ENCODE measurements at regions not wholly inside any gene's neighbourhood (a gene's known extent, or its start where the extent isn't known, plus 50 kb on each side); places are given as distances from the start of the nearest gene placed in this dataset.
A peak's percentile ranks its signal among the peaks of the same experiment; 100 is the strongest.
"Not testable (repeated sequence)": the region's sequence is repeated elsewhere in the genome, so short reads cannot be mapped to it uniquely, and the experiment has no call there.

DNA sequence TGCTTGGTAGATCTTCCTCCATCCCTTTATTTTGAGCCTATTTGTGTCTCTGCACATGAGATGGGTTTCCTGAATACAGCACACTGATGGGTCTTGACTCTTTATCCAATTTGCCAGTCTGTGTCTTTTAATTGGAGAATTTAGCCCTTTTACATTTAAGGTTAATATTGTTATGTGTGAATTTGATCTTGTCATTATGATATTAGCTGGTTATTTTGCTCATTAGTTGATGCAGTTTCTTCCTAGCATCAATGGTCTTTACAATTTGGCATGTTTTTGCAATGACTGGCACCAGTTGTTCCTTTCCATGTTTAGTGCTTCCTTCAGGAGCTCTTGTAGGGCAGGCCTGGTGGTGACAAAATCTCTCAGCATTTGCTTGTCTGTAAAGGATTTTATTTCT is 72.4 kb downstream of the HNRNPD start:
- ATAC-seq (ENCODE audit: low read depth); POLR2A ChIA-PET; H3K9me3 Mint-ChIP-seq; H3K4me1 Mint-ChIP-seq; H3K27ac Mint-ChIP-seq; H3K4me3 Mint-ChIP-seq; H3K27me3 Mint-ChIP-seq; CTCF ChIA-PET; DNase-seq; H3K36me3 Mint-ChIP-seq (ENCODE audit: low read depth); intact Hi-C loops (cut with micrococcal nuclease): not testable (repeated sequence)

GRCh38 chr4:82293304-82293703 is 80.5 kb downstream of the HNRNPD start:
- Mint-ChIP-seq H3K4me3 (peak overlapping the region; percentile 70), H3K36me3 (ENCODE audit: low read depth) (no peaks in the 10 kb centered on the region), H3K9me3 (no peaks in the 10 kb centered on the region), H3K4me1 (peaks cover 28% of the 10 kb centered on the region), H3K27me3 (no peaks in the 10 kb centered on the region), H3K27ac (peak overlapping the region; percentile 67)
- intact Hi-C loops (cut with micrococcal nuclease), result loop anchor here (1.0 to 2.0 kb wide), 2 partner anchors 8 to 67 kb away; no protein-coding TSS in a partner anchor
- no peak for TF ChIP-seq CTCF (IDR thresholded peaks at IDR 0.05)
- ATAC-seq (ENCODE audit: low read depth), result peak; percentile 94
- ChIA-PET CTCF (no interaction called here), POLR2A (no interaction called here)
- no peak for DNase-seq

DNA sequence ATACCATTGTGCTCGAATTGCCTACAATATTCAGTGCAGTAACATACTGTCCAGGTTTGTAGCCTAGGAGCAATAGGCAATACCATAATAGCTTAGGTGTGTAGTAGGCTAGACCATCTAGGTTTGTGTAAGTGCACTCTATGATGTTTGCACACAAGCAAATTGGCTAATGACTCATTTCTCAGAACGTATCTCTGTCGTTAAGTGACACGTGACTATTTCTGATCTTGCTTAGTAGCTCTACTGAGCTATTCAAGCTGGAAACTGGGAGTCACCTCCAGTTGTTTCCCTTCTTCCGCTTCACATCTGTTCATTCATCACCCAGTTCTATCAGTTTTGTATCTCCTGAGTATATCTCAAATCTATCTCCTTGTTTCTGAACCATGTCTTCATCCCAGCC is 86.1 kb downstream of the HNRNPD start:
- Mint-ChIP-seq H3K36me3 (ENCODE audit: low read depth) (no peaks in the 10 kb centered on the region), H3K4me3 (no peak overlapping the region), H3K27ac (no peak overlapping the region), H3K27me3 (no peaks in the 10 kb centered on the region), H3K9me3 (no peaks in the 10 kb centered on the region), H3K4me1 (peaks cover 36% of the 10 kb centered on the region)
- DNase-seq (no peak), ATAC-seq (ENCODE audit: low read depth) (no peak)
- CTCF ChIA-PET, result interaction anchor here (1.2 kb wide), 1 partner anchor 19 kb away, joined by 3 read pairs; no protein-coding TSS in a partner anchor
- TF ChIP-seq CTCF (IDR thresholded peaks at IDR 0.05), result no peak
- intact Hi-C loops (cut with micrococcal nuclease), result loop anchor here (5.0 to 10.0 kb wide), 5 partner anchors 445 to 1197 kb away; partner anchors contain the start of genes ABRAXAS1 and SEC31A
- POLR2A ChIA-PET, result no interaction called here

- H3K27ac Mint-ChIP-seq, result peak overlapping the region; percentile 77
- POLR2A ChIA-PET, result interaction anchor here (0.6 to 3.6 kb wide), 12 partner anchors 9 to 844 kb away, joined by 3 to 40 read pairs (median 6); partner anchors contain the start of genes HNRNPD, HNRNPDL and RASGEF1B
- peak; percentile 100 for DNase-seq
- peak overlapping the region; percentile 83 for H3K4me3 Mint-ChIP-seq
- intact Hi-C loops (cut with micrococcal nuclease), result loop anchor here (1.0 to 10.0 kb wide), 14 partner anchors 8 to 1200 kb away; partner anchors contain the start of genes ABRAXAS1 and SEC31A
- CTCF ChIA-PET, result interaction anchor here (0.7 to 4.4 kb wide), 15 partner anchors 9 to 878 kb away, joined by 3 to 24 read pairs (median 4); partner anchors contain the start of gene HNRNPDL
- peak; percentile 97 for TF ChIP-seq CTCF (IDR thresholded peaks at IDR 0.05)
- no peaks in the 10 kb centered on the region for H3K36me3 Mint-ChIP-seq (ENCODE audit: low read depth)
- peak; percentile 92 for ATAC-seq (ENCODE audit: low read depth)
- H3K9me3 Mint-ChIP-seq, result no peaks in the 10 kb centered on the region
- peaks cover 21% of the 10 kb centered on the region for H3K4me1 Mint-ChIP-seq
- H3K27me3 Mint-ChIP-seq, result no peaks in the 10 kb centered on the region
Measured at GRCh38 chr4:82284858-82285805, 88.7 kb downstream of the HNRNPD start.

DNA sequence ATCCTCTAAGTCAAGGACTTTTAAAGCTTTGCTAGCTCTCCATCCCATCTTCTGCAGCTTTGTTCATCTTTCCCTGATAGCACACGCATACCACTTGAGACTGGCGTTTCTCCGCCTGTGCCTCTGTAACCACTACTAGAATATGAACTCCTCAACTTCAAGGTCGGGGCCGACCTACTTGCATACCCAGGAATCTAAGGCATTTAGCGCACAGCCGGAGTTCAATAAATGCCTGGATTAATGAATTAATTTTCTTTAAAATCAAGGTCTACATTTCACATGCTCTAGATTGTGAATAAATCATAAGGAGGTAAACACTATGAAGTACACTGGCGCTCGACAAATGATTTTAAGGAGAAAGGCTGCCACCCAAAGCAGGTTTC is 89.3 kb downstream of the HNRNPD start:
- DNase-seq, result no peak
- POLR2A ChIA-PET, result interaction anchor here (0.6 to 3.6 kb wide), 9 partner anchors 9 to 813 kb away, joined by 3 to 40 read pairs (median 9); partner anchors contain the start of genes HNRNPD, HNRNPDL and RASGEF1B
- intact Hi-C loops (cut with micrococcal nuclease), result loop anchor here (2.0 to 10.0 kb wide), 6 partner anchors 16 to 1200 kb away; partner anchors contain the start of genes ABRAXAS1 and SEC31A

More for the DNA sequence above, 89.3 kb downstream of the HNRNPD start:
- no peak for ATAC-seq (ENCODE audit: low read depth)
- peak overlapping the region; percentile 77 for H3K27ac Mint-ChIP-seq
- CTCF ChIA-PET, result interaction anchor here (0.7 to 4.4 kb wide), 12 partner anchors 9 to 878 kb away, joined by 3 to 24 read pairs (median 7); partner anchors contain the start of gene HNRNPDL
- H3K27me3 Mint-ChIP-seq, result no peaks in the 10 kb centered on the region
- peak overlapping the region; percentile 83 for H3K4me3 Mint-ChIP-seq
- peaks cover 21% of the 10 kb centered on the region for H3K4me1 Mint-ChIP-seq
- H3K9me3 Mint-ChIP-seq, result no peaks in the 10 kb centered on the region
- H3K36me3 Mint-ChIP-seq (ENCODE audit: low read depth), result no peaks in the 10 kb centered on the region
- no peak for TF ChIP-seq CTCF (IDR thresholded peaks at IDR 0.05)
